GM08714 (cell line): ENCODE measurements at regions not wholly inside any gene's neighbourhood (a gene's known extent, or its start where the extent isn't known, plus 50 kb on each side); places are given as distances from the start of the nearest gene placed in this dataset.
"Not testable (repeated sequence)": the region's sequence is repeated elsewhere in the genome, so short reads cannot be mapped to it uniquely, and the experiment has no call there.

Source experiments
- H3K4me3 ChIP-seq: fragments of 200-500 bp; sonication (Bioruptor generic); 2 replicates; pipeline ENCODE4 v1.5.1; 2014; ENCODE audit warnings: mild to moderate bottlenecking, low read length, inconsistent platforms
- ZNF274 ChIP-seq: IDR thresholded peaks from 2 replicates; pipeline ENCODE4 v1.6.1; 2012; ENCODE audit warnings: mild to moderate bottlenecking, low read depth, low read length

DNA sequence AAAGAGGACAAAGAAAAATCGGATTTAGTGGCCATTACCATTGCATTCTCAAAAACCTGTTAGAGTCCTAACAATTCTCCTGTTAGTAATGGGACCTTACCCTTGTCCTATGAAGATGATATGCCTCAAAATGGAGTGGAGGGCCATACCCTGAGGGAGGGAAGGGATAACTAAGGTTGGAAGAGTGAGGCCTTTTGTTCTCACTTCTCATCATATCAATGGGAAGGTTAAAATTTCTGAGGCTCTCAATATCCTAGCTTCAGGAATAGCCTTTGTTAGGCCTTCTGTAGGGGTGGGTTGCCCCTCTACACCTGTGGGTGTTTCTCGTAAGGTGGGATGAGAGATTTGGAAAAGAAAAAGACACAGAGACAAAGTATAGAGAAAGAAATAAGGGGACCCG is 109.4 kb upstream of the SGIP1 start:
- not testable (repeated sequence) for H3K4me3 ChIP-seq

GRCh38 chr1:66426239-66426853 is 107.6 kb upstream of the SGIP1 start:
- no peak for TF ChIP-seq ZNF274
- H3K4me3 ChIP-seq = no peak overlapping the region; the same call in 1 of the 2 replicates

DNA sequence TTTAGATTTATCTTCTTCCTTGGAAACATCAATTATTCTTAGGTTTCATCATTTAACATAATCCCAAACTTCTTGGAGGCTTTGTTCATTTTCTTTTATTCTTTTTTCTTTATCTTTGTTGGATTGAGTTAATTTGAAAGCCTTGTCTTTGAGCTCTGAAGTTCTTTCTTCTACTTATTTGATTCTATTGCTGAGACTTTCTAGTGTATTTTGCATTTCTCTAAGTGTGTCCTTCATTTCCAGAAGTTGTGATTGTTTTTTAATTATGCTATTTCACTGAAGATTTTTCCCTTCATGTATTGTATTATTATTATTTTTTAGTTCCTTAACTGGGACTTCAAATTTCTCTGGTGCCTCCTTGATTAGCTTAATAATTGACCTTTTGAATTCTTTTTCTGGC is 103.1 kb upstream of the SGIP1 start:
- H3K4me3 ChIP-seq = not testable (repeated sequence)

GRCh38 chr1:66431999-66432398 is 102.0 kb upstream of the SGIP1 start:
- no peak overlapping the region for H3K4me3 ChIP-seq
- TF ChIP-seq ZNF274 = no peak

GRCh38 chr1:66433611-66434010 is 100.3 kb upstream of the SGIP1 start:
- TF ChIP-seq ZNF274 = no peak
- H3K4me3 ChIP-seq = no peak overlapping the region

- no peak overlapping the region for H3K4me3 ChIP-seq
- TF ChIP-seq ZNF274 = no peak
Observed at GRCh38 chr1:66434096-66434495, 99.9 kb upstream of the SGIP1 start.

GRCh38 chr1:66435541-66435940 is 98.4 kb upstream of the SGIP1 start:
- no peak for TF ChIP-seq ZNF274
- H3K4me3 ChIP-seq = no peak overlapping the region

DNA sequence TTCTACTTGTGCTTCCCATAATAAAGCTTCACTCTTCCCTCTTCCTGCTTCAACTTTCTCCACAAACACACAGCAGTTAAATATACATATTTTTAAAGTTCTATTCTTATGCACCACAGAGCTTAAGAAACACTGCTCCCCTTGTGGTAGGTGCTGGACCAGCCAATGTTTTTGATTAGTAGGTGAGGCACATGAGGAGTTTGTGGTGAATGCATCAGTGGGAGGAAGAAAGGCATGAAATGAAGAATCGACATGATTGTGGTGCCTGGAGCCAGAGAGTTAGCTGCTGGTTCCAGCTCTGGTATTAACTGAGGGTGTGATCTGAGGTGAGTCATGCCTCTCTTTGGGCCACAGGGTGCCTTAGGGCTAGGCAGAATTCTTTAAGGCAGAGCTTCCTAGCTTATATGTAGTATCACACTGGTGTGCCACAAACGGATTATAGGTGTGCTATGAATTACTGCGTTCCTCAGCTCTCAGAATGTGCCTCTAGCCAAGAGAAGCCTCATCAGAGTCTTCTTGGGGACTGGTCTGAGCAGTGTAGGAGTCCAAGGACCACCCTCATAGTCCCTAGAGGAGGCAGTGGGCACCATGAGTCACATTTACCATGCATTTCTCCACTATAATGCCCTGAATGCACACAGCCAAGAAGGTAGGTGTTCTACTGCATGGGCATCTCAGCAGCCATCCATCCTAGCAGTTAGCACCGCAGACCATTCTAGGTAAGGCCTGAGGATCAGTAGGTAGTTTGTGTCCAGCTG is 97.4 kb upstream of the SGIP1 start:
- no peak for TF ChIP-seq ZNF274
- H3K4me3 ChIP-seq = no peak overlapping the region

DNA sequence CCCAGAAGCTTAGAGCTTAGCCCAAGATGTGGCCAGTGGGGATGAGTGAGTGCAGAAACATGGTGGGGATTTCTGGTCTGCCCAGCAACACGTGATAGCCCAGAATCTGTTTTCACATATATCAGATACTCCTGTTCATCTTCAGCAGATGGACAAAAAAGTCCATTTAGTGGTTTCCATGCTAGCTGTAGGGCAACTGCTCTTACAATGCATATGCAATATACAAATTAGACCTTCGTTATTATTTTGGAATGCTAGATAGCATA is 96.9 kb upstream of the SGIP1 start:
- no peak overlapping the region for H3K4me3 ChIP-seq
- TF ChIP-seq ZNF274 = no peak

GRCh38 chr1:66438062-66438461 is 95.9 kb upstream of the SGIP1 start:
- no peak for TF ChIP-seq ZNF274
- H3K4me3 ChIP-seq = no peak overlapping the region

DNA sequence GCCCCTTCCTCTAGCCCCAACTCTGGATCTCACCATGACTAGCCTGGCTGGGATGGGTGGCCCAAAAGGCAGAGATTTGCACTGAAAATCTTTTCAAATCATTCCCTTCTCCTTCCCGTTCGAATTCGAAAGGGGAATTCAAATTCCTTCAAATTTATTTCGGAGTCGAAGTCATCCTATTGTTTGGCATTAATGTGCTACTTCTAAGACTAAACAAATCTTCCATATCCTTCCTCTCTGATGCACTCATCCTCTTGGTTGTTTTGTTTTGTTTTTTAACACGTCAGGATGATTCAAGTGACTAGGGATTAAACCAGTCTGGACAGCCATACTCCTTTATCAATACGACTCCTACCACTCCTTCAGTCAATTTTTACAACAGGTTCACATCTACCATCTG is 95.5 kb upstream of the SGIP1 start:
- TF ChIP-seq ZNF274 = no peak
- no peak overlapping the region for H3K4me3 ChIP-seq

DNA sequence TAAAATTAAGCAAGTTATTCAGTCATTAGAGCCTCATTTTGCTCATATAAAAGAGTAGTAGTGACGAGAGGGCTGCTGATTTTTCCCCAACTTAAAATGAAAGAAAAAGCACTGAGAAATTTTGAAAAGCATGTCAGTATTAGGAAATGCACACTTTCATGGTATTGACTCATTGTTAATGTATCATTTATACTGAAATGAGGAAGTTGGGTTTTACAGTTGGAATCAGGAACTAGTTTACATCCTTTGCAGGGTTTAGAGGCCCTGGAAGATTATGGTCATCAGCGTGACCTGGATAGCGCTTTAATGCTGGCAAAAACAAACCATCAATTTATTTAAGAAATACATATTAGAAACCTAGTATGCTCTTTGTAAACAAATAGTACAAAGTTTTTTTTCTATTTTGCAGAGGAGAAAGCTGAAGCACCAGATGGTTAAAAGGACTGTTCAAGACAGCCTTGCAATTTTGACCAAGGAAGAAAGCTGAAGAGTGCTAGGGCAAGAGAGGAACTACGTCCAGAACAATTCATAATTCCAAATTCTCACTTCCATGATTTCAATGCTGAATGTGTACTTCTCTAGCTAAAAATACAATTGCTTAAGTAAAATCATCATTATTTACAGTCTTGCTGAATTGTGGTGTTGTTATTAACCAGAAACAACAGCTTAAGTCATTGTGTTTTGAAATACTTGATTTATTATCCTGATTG is 94.8 kb upstream of the SGIP1 start:
- no peak overlapping the region; the same call in 1 of the 2 replicates for H3K4me3 ChIP-seq
- no peak for TF ChIP-seq ZNF274

- no peak overlapping the region for H3K4me3 ChIP-seq
- TF ChIP-seq ZNF274 = no peak
Observed at GRCh38 chr1:66443793-66444192, 90.2 kb upstream of the SGIP1 start.

DNA sequence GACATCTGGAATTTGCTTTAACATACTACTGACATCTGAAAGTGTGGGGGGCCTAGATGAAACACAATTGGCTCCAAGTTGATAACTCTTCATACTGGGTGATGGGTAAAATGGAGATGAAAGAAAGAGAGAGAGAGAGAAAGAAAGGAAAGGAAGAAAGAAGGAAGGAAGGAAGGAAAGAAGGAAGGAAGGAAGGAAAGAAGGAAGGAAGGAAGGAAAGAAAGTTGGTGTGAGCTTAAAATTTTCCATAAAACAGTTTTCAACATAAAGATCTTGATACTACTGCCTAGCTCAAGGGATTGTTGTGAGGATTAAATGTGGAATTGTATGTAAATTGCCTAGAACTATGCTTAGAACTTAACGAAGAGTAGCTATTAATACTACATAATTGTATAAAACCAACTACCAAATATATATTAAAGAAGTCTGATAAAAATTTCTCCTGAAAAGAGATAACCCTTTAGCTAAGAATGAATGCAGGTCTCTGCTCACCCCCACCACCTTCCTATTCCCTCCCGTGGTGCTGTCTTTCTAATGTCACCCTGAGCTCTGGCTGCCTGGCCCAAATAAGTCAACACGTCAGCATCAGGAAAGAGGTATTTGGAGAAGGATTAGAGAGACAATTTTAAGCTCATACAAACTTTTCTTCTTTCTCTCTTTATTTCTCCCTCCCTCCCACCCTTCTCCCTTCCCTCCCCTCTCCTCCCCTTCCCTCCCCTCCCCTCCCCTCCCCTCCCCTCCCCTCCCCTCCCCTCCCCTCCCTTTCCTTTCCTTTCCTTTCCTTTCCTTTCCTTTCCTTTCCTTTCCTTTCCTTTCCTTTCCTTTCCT is 89.3 kb upstream of the SGIP1 start:
- peak overlapping the region; percentile 65 for H3K4me3 ChIP-seq
- no peak for TF ChIP-seq ZNF274

DNA sequence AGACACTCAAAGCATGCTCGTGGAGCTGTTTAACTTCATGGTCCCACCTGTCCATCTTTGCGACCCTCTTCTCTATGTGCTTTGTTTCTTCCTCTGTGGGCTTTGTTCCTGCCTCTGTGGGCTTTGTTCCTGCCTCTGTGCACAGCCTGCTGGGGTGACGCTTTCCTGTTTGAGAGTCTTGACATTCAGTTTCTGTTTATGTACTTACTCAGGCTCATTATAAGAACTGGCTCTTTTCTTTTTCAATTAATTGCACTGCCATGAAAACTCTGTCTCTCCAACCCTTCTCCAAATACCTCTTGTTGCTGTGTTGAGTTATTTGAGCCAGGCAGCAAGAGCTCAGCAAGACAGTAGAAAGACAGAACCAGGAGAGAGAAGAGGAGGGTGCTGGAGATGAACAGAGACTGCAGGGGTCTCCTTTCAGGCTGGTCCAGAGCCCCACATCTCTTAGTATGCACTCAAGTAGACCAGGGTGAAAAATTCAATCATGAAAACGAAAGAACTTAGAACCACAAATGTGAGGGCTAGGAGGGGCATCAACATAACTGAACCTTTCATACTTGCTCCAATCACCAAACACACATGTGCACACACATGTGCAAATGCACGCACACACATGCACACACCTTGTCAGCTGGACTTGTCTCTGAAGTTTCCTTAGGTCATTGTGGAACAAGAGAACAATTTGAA is 88.3 kb upstream of the SGIP1 start:
- TF ChIP-seq ZNF274 = no peak
- H3K4me3 ChIP-seq = peak overlapping the region; percentile 90; the same call in 1 of the 2 replicates
